ENCODE measurements at regions not wholly inside any gene's neighbourhood (a gene's known extent, or its start where the extent isn't known, plus 50 kb on each side); places are given as distances from the start of the nearest gene placed in this dataset.

DNA sequence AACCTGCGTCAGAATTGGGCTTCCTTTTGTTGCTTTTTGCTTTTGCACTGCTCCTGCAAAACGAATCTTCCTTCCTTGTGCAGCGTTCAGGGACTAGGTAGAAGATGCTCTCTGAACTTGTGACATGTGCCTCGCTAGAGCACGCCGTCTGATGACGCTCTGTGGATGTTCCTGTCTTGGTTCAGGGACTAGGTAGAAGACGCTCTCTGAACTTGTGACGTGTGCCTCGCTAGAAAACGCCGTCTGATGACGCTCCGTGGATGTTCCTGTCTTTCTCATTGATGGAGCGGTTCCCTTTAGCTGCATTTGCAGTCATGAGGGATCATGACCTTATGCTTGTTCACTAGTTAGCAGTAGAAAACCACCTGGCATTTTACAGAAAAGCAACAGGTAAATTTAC lies 154.0 kb downstream of the SOX1 start:
- TF ChIP-seq, protein P1, sequence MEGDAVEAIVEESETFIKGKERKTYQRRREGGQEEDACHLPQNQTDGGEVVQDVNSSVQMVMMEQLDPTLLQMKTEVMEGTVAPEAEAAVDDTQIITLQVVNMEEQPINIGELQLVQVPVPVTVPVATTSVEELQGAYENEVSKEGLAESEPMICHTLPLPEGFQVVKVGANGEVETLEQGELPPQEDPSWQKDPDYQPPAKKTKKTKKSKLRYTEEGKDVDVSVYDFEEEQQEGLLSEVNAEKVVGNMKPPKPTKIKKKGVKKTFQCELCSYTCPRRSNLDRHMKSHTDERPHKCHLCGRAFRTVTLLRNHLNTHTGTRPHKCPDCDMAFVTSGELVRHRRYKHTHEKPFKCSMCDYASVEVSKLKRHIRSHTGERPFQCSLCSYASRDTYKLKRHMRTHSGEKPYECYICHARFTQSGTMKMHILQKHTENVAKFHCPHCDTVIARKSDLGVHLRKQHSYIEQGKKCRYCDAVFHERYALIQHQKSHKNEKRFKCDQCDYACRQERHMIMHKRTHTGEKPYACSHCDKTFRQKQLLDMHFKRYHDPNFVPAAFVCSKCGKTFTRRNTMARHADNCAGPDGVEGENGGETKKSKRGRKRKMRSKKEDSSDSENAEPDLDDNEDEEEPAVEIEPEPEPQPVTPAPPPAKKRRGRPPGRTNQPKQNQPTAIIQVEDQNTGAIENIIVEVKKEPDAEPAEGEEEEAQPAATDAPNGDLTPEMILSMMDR (conservative IDR thresholded peaks at IDR 0.05; ENCODE audit: low read depth in 2 of 2): no peak
- TF ChIP-seq POLR2AphosphoS5 (IDR thresholded peaks at IDR 0.05; ENCODE audit: low read depth) (no peak), EZH2 (IDR thresholded peaks at IDR 0.05; ENCODE audit: low read depth, unreplicated experiment) (no peak), EZH2phosphoT487 (IDR thresholded peaks at IDR 0.05; ENCODE audit: unreplicated experiment) (no peak), JUNB (IDR thresholded peaks at IDR 0.05; ENCODE audit: unreplicated experiment) (no peak)

Data from GM23338 (cell line).